ENCODE measurements at regions not wholly inside any gene's neighbourhood (a gene's known extent, or its start where the extent isn't known, plus 50 kb on each side); places are given as distances from the start of the nearest gene placed in this dataset.

- TF ChIP-seq EP300 (IDR thresholded peaks at IDR 0.05) (no peak), POLR2A (IDR thresholded peaks at IDR 0.05) (no peak), CTCF (IDR thresholded peaks at IDR 0.05) (no peak)
These were observed 370.3 kb downstream of the ARHGEF28 start for GRCh38 chr5:73996151-73996755.

Measured in ovary (tissue), 3 donors.